Keratinocyte (primary cell): ENCODE measurements at regions not wholly inside any gene's neighbourhood (a gene's known extent, or its start where the extent isn't known, plus 50 kb on each side); places are given as distances from the start of the nearest gene placed in this dataset.

ENCODE experiments used
- DNase-seq: peaks from one replicate; pipeline ENCODE4 v3.0.0-alpha.2; 2011; ENCODE audit warnings: low read depth, missing footprints, low spot score
- FAIRE-seq: peaks from 2 replicates; lab custom pipeline; 2011; peaks lifted over from hg19 to GRCh38; lab: Jason Lieb, UNC
- H2AFZ ChIP-seq: 2 replicates; pipeline ENCODE4 v1.6.0; 2012; ENCODE audit warnings: low read length, control low read depth, inconsistent platforms; ENCODE audit not compliant: control insufficient read depth
- H3K27ac ChIP-seq: 2 replicates; pipeline ENCODE4 v1.5.1; 2011; ENCODE audit warnings: low read length; ENCODE audit not compliant: control insufficient read depth, insufficient read depth
- H3K27me3 ChIP-seq: 3 replicates; pipeline ENCODE4 v1.6.0; 2011; ENCODE audit warnings: low read length; ENCODE audit not compliant: control insufficient read depth, insufficient read depth; ENCODE audit errors: extremely low read depth
- H3K36me3 ChIP-seq, 2 experiments: 2 replicates in 1 of 2; 3 replicates in 1 of 2; pipeline ENCODE4 v1.5.1; 2011; ENCODE audit warnings: low read length in 2 of 2, mild to moderate bottlenecking in 1 of 2; ENCODE audit not compliant: control insufficient read depth in 2 of 2, insufficient read depth in 2 of 2; ENCODE audit errors: extremely low read depth in 1 of 2
- H3K4me1 ChIP-seq: 3 replicates; pipeline ENCODE4 v1.5.1; 2011; ENCODE audit warnings: low read length; ENCODE audit not compliant: control insufficient read depth, insufficient read depth; ENCODE audit errors: extremely low read depth
- H3K4me2 ChIP-seq: 3 replicates; pipeline ENCODE4 v1.6.0; 2011; ENCODE audit warnings: low read depth, low read length; ENCODE audit not compliant: control insufficient read depth, insufficient read depth; ENCODE audit errors: extremely low read depth
- H3K4me3 ChIP-seq, 3 experiments: fragments of 200-600 bp in 1 of 3; sonication (generic) in 1 of 3; 2 replicates in 2 of 3; 3 replicates in 1 of 3; pipeline ENCODE4 v1.5.1; 2011 to 2016; ENCODE audit warnings: low read length in 3 of 3, mild to moderate bottlenecking in 3 of 3, control low read depth in 2 of 3, inconsistent platforms in 1 of 3, low read depth in 1 of 3, mixed read lengths in 1 of 3, mixed run types in 1 of 3, moderate library complexity in 1 of 3; ENCODE audit not compliant: control insufficient read depth in 2 of 3, insufficient read depth in 2 of 3; ENCODE audit errors: extremely low read depth in 1 of 3
- H3K79me2 ChIP-seq: 2 replicates; pipeline ENCODE4 v1.6.0; 2012; ENCODE audit warnings: low read length; ENCODE audit not compliant: control insufficient read depth, insufficient read depth
- H3K9ac ChIP-seq: 3 replicates; pipeline ENCODE4 v1.6.0; 2011; ENCODE audit warnings: low read length; ENCODE audit not compliant: control insufficient read depth, insufficient read depth; ENCODE audit errors: extremely low read depth
- H3K9me1 ChIP-seq: 3 replicates; pipeline ENCODE4 v1.6.0; 2011; ENCODE audit warnings: low read length; ENCODE audit not compliant: control insufficient read depth, insufficient read depth; ENCODE audit errors: extremely low read depth
- H3K9me3 ChIP-seq: 2 replicates; pipeline ENCODE4 v1.5.1; 2012; ENCODE audit warnings: low read depth, low read length; ENCODE audit not compliant: control insufficient read depth
- H4K20me1 ChIP-seq: 3 replicates; pipeline ENCODE4 v1.6.0; 2011; ENCODE audit warnings: low read length; ENCODE audit not compliant: control insufficient read depth, insufficient read depth; ENCODE audit errors: extremely low read depth
- EZH2 ChIP-seq: IDR thresholded peaks from one replicate; pipeline ENCODE4 v1.6.1; 2012; ENCODE audit warnings: inconsistent platforms, mild to moderate bottlenecking, low read length, moderate library complexity
- dilution Hi-C: fragments of 300-500 bp; cut with MboI; formaldehyde crosslinking; loops from one replicate; pipeline ENCODE4 v1.7.0; 2020; ENCODE audit warnings: low sequenced_read_pairs; ENCODE audit not compliant: extremely low pct_ligation_motif_present
- TF ChIP-seq, protein P1 (sequence below), 3 experiments: IDR thresholded peaks in 1 of 3; conservative IDR thresholded peaks in 1 of 3; optimal IDR thresholded peaks in 1 of 3; 2 replicates in 2 of 3; 3 replicates in 1 of 3; pipeline versions ENCODE3 to v1.5.1; 2011; ENCODE audit warnings: low read length in 3 of 3, mild to moderate bottlenecking in 3 of 3, moderate library complexity in 2 of 3, control low read depth in 1 of 3, inconsistent platforms in 1 of 3; ENCODE audit not compliant: insufficient read depth in 2 of 3; ENCODE audit errors: extremely low read depth in 1 of 3

DNA sequence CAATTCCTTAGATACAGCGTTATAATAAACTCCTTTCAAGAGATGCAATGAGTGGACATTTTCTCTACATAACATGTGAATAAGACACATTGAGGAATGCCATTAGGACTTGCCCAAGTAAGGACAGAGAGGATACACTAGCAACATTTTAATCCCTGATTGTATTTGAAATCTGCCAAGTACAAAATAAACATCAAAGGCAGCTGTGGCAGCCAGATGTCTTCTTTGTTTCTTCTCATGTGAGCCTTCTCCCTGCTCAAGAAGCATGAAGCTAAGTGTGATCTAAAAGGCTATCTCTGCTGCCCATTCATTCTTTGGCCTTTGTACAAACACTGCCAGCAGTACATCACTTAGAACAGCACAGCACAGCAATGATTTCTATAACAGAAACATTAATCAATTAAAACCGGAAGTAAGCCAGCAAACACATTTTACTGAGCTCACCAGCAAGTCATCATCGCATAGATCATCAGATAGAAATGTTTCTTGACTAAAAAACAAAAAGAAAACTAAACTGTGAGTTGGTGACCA, 364.0 kb downstream of the CNTN6 start:
- Histone ChIP-seq H3K4me2 (no peak overlapping the region), H3K9me1 (no peaks in the 10 kb centered on the region), H3K4me1 (no peaks in the 10 kb centered on the region), H3K36me3 (no peaks in the 10 kb centered on the region), H3K27ac (no peak overlapping the region), H3K9me3 (no peaks in the 10 kb centered on the region), H3K79me2 (no peaks in the 10 kb centered on the region), H2AFZ (no peak overlapping the region), H4K20me1 (no peaks in the 10 kb centered on the region), H3K4me3 (no peak overlapping the region), H3K9ac (no peak overlapping the region), H3K27me3 (no peaks in the 10 kb centered on the region)
- dilution Hi-C loops, result no loop called here
- TF ChIP-seq EZH2, result no peak
- TF ChIP-seq, protein P1, sequence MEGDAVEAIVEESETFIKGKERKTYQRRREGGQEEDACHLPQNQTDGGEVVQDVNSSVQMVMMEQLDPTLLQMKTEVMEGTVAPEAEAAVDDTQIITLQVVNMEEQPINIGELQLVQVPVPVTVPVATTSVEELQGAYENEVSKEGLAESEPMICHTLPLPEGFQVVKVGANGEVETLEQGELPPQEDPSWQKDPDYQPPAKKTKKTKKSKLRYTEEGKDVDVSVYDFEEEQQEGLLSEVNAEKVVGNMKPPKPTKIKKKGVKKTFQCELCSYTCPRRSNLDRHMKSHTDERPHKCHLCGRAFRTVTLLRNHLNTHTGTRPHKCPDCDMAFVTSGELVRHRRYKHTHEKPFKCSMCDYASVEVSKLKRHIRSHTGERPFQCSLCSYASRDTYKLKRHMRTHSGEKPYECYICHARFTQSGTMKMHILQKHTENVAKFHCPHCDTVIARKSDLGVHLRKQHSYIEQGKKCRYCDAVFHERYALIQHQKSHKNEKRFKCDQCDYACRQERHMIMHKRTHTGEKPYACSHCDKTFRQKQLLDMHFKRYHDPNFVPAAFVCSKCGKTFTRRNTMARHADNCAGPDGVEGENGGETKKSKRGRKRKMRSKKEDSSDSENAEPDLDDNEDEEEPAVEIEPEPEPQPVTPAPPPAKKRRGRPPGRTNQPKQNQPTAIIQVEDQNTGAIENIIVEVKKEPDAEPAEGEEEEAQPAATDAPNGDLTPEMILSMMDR (optimal IDR thresholded peaks at IDR 0.05 in 1 of 3, IDR thresholded peaks at IDR 0.05 in 1 of 3, conservative IDR thresholded peaks at IDR 0.05 in 1 of 3; ENCODE audit: extremely low read depth in 1 of 3, insufficient read depth in 2 of 3, low read length in 3 of 3), result no peak
- DNase-seq (no peak), FAIRE-seq (no peak)

DNA sequence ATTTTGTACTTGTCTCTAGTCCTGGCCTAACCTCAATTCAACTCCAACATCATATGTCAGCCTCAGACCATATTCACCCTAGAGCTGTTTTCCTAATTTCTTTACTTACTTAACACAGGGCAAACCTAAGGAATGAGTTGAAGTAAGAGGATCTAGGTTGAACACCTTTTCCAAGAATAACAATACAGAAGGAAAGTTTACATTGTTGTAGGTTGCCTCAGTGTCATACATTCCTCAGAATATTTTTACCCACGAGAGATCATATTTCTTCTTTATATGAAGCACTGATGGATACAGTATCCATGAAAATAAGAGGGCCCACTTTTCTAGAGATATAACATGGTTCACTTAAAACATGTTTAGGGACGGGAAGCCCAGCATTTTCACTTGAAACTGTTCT, 369.5 kb downstream of the CNTN6 start:
- Histone ChIP-seq H2AFZ (no peak overlapping the region), H4K20me1 (no peaks in the 10 kb centered on the region), H3K27ac (no peak overlapping the region), H3K4me3 (no peak overlapping the region), H3K4me2 (no peak overlapping the region), H3K27me3 (no peaks in the 10 kb centered on the region), H3K9ac (no peak overlapping the region), H3K9me1 (no peaks in the 10 kb centered on the region), H3K36me3 (no peaks in the 10 kb centered on the region), H3K79me2 (no peaks in the 10 kb centered on the region), H3K9me3 (no peaks in the 10 kb centered on the region), H3K4me1 (no peaks in the 10 kb centered on the region)
- no peak for FAIRE-seq
- dilution Hi-C loops, result no loop called here
- TF ChIP-seq, protein P1 (optimal IDR thresholded peaks at IDR 0.05 in 1 of 3, IDR thresholded peaks at IDR 0.05 in 1 of 3, conservative IDR thresholded peaks at IDR 0.05 in 1 of 3; ENCODE audit: extremely low read depth in 1 of 3, insufficient read depth in 2 of 3, low read length in 3 of 3), result no peak
- no peak for TF ChIP-seq EZH2
- no peak for DNase-seq
